ENCODE measurements at regions not wholly inside any gene's neighbourhood (a gene's known extent, or its start where the extent isn't known, plus 50 kb on each side); places are given as distances from the start of the nearest gene placed in this dataset.

- DNase-seq = no peak
Observed at GRCh38 chr1:187313115-187313514, 484.4 kb downstream of the PLA2G4A start.

- DNase-seq = no peak
Observed at GRCh38 chr1:187326557-187326956, 497.8 kb downstream of the PLA2G4A start.

DNA sequence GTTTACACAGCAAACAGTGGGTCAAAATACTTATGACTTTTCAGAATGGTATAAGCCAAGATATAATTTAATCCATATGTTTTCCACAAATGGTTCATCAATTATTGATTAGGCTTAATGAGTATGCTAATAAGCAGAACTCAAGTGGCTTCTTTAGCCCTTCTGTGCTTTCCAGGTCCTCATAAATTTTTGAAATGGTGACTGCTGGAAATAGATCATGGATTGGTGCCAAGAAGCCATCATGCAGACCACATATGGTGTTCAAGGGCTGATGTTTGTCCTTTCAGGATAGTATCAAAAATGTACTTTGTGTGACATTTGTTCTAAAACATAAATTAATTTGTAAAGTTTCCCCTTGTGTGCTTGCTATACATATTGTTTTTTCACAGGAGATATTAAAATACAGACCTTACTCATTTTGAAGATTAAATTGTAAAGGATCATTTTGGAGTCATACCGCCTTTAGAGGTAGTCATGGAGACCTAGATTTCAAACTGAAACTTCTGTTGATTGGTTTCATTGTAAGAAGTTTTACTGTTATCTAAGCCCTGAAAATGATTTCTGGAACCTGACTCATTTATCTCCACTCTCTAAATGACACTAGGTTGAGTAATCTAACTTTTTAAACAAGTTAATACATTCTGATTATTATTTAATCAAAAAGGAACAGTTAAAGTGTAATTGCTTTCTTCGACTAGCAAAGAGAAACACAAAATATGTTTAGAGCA lies 507.9 kb downstream of the PLA2G4A start:
- no peak for DNase-seq

DNA sequence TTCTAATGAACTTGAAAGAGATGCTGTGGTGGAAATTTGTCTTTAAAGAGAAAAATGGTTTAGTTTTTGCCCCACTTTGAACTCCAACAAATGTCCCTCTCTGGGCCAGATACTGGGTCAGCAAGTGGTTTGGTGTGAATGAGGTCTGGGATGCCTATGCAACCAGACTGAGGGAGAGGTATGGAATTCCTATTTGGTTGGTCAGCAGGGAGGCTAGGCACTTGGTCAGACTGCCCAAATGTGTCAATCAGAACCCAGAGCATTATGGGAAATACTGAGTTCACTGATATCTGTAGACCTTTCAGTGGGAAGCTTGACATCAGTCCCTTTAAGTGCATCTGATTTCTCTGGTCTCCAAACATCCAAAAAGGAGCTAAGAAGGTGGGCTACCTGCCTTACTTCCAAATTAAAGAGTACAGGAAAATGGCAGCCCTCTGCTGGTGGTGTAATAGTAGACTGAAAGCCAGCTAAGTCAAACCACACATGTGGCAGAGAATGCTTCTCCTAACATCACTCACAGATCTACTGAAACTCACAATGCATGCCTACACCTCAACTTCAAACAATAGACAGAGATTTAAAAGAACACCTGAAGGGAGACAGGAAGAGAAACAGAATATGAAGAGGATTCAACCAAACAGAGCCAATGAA lies 510.1 kb downstream of the PLA2G4A start:
- DNase-seq = no peak

GRCh38 chr1:187342495-187342894 lies 513.7 kb downstream of the PLA2G4A start:
- no peak for DNase-seq

DNA sequence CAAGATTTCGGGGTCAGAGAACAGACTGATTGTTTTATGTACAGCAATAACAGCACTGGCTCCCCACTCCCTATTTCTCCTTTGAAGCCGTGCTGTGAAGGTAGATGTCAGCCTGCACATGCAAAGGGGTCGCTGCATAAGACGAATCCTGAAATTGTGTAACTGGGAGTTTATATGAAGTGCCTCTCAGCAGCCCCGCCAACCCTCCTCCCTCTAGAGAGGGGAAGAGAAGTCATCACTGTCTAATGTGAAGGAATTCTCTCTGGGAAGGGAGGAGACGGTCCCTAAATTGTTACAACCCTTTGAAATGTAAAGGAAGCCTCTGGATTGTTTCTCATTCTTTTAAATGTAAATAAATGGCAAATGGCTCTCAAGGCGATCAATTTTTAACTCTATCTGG lies 545.3 kb downstream of the PLA2G4A start:
- no peak for DNase-seq

DNA sequence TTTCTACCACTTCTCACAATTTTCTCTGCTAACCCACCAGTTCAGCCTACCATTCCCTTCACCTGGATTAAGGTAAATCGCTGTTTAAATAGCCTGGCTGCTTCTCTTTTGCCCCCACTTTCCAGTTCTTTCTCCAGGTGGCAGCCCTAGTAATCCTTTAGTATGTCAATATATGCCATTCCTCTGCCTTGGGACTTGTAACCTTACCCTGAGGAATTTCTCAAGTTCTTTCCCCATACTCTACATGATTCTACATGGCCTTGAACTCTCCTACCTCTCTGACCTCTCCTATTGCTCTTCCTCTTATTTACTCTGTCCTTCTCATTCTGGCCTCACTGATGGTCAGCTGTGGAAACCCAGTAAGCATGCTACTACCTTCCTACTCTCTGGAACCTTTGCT lies 546.0 kb downstream of the PLA2G4A start:
- no peak for DNase-seq

DNA sequence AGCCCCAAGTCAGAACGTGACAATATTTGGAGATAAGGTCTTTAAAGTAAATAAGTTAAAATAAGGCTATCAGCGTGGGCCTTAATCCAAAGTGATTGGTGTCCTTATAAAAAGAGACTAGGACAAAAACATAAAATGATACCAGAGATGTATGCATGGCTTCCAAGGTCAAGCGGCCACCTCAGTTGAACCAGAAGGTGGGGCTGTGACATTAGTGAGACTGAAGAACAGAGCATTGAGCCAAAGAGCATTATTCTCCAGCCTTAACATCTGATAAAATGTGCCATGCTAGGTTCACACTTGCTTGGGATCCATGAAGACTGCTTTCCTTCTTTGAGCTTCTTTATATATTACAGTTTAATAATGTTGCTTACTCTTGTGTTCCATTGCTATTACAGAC lies 554.6 kb downstream of the PLA2G4A start:
- DNase-seq = no peak

- DNase-seq = peak in 1 of 2 experiments; percentile 7
Observed at GRCh38 chr1:187384504-187384903, 555.8 kb downstream of the PLA2G4A start.

GRCh38 chr1:187390215-187390818 lies 561.6 kb downstream of the PLA2G4A start:
- no peak for DNase-seq

GRCh38 chr1:187396226-187396625 lies 567.5 kb downstream of the PLA2G4A start:
- DNase-seq = no peak

GRCh38 chr1:187396929-187397796 lies 568.4 kb downstream of the PLA2G4A start:
- DNase-seq = no peak

DNA sequence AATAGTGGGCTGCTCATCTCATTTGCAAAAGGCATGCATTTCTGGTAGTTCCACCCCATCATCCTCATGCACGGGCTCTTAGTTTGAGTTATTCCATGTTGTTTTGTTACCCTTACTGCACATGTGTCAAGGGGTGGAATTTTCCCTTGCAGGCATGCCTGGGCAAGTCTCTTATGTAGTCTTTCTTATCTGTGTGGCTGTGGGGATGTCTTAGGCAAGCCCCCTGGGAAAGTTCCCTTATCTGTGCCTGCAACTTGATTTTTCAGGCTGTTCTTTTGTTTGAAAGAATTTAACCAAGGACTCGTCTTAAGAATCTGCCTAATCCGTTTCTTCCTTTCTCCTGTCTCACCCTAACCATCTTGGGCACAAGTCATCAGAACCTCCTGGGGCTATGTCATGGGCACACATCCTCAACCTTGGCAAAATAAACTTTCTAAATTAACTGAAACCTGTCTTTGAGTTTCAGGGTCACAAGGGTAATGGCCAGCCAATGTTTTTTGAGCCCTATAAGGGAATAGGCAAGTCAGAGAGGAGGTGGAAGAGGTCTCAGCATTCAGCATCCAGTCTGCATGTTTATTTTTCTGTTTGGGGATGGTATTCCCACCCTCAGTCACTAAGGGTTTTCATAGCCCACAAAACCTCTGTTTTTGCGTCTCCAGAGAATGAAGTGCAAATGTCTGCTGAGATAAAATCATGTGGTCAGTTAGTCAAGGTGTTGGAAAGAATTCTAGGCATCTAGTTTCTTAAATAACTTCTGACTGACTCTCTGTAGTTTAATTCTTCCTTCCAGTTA lies 579.7 kb downstream of the PLA2G4A start:
- DNase-seq = no peak

DNA sequence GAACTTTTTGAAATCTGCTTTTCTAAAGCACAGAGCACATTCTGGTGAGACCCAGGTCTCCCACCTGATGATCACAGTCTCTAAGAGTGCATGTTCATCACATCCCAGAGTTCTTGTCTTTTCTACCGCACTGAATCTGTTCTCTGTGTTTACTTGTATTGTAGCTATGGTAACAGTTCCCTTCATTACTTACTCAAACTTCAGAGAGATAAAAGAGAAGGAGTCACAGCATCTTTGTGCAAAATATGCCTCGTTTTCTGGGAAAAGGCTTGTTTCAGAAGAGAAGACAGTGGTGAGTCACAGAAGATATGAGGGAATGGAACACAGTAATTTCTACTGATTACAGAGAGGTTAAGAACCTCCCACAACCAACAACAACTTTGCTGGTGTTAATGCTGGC lies 580.6 kb downstream of the PLA2G4A start:
- DNase-seq = no peak

- no peak for DNase-seq
Observed at GRCh38 chr1:187411118-187411517, 582.4 kb downstream of the PLA2G4A start.

DNA sequence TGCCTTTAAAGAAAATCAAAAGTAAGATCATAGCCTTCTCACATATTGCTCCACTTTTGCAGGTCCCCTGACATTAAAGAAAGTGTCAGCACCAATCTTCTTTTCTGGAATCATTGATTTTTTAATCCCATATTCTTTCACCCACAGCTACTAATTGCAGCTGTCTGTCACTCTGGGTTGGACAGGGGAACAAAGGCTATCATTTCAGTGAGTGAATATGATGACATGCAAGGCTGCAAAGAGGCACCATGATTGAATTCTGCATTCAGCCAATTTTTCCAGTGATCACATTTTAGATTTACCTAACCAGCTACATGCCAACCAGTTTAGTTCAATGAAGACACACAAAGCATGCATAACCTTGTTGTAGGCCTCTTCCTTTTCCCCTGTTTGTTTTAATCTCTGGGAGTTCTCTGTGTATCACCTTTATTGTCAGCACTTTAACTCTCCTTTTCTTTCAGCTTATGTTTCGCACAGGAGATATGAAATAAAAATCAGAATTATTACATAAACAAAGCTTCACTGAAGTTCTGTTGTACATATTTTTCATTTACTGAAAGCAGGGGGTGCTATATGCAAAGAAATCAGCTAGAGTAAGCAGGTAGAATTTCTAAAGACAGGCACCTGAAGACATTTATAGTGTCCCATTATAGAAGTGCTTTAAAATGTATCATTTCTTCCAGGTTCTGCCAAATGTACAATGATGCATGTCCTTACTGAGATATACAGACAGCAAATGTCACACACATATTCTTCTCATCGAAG lies 584.8 kb downstream of the PLA2G4A start:
- DNase-seq = no peak

GRCh38 chr1:187415065-187415464 lies 586.3 kb downstream of the PLA2G4A start:
- DNase-seq = no peak

GRCh38 chr1:187417520-187417919 lies 588.8 kb downstream of the PLA2G4A start:
- DNase-seq = no peak

- no peak for DNase-seq
Observed at GRCh38 chr1:187433598-187433997, 604.8 kb downstream of the PLA2G4A start.

DNA sequence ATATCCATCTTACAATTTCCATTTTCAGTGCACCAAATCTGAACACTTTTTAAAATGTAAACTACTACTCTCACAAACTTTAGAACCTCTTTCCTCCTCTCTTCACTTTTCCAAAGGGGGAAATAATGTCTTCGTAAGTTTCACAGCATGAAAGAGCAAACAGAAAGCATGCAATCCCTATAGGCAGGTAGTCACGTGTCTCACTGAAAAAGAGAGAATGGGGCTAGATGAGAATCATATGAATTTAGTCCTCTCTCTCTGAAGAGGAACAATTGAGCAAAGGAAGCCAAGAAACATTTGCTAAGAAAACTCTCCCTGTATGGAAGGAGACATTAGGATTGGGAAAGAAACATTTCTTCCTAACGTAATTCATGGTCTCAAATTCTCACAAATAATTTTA lies 613.9 kb downstream of the PLA2G4A start:
- no peak for DNase-seq

GRCh38 chr1:187443939-187444338 lies 615.2 kb downstream of the PLA2G4A start:
- no peak for DNase-seq

DNA sequence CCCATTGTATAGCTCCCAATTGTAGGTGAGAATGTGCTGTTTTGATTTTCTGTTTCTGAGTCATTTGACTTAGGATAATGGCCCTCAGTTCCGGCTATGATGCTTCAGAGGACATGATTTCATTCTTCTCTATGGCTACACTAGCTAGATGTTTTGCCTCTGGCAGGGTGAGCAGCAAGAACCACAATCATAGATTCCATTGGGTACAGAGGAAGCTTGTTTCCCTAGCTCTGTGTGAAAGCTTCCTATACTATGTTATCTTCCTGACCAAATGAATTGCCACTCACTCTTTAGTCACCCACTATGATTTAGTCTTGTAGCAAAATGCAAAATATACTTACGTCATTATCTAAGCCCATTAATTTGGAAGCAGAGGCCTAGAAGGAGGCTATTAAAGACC lies 616.3 kb downstream of the PLA2G4A start:
- no peak for DNase-seq

All from activated CD4-positive, alpha-beta T cell treated with anti-CD3 and anti-CD28 coated beads, Interleukin-2, amount 50 U/mL, for 48 hours (primary cell).